IMR-90 (cell line): ENCODE measurements at regions not wholly inside any gene's neighbourhood (a gene's known extent, or its start where the extent isn't known, plus 50 kb on each side); places are given as distances from the start of the nearest gene placed in this dataset.

Experiments used
- ATAC-seq: fragments of 200-7000 bp; cut with Tn5 transposase; 2 replicates; pipeline ENCODE4 v1.9.1; 2020; ENCODE audit warnings: low read depth, mild to moderate bottlenecking, moderate library complexity
- BruUV-seq: library from RNA; stranded (reverse); fragments of 400-500 nt; replicated peaks from 2 replicates; lab custom pipeline; 2021; lab: Mats Ljungman, UMichigan
- CTCF ChIA-PET: fragments of 300-600 bp; formaldehyde crosslinking; extraction: SDS; loops from one replicate; lab custom pipeline; 2021; ENCODE audit warnings: antibody characterized with exemption; lab: Yijun Ruan, JAX
- POLR2A ChIA-PET: fragments of 300-600 bp; sonication (Branson Sonifier 250); formaldehyde crosslinking; loops from one replicate; lab custom pipeline; 2022; ENCODE audit warnings: antibody characterized with exemption; ENCODE audit not compliant: unreplicated experiment; lab: Charles Lee
- DNase-seq: peaks from one replicate; pipeline ENCODE4 v3.0.0; 2013
- H2AFZ ChIP-seq: replicated peaks from 2 replicates; pipeline ENCODE3; 2013; ENCODE audit warnings: low read length, mild to moderate bottlenecking; ENCODE audit not compliant: poor library complexity
- H2AK5ac ChIP-seq: 2 replicates; pipeline ENCODE4 v1.6.1; 2013; ENCODE audit warnings: low read depth, low read length, inconsistent platforms
- H2AK9ac ChIP-seq: replicated peaks from 2 replicates; pipeline ENCODE3; 2013; ENCODE audit warnings: mild to moderate bottlenecking, low read depth, low read length, moderate library complexity; ENCODE audit not compliant: poor library complexity
- H2BK120ac ChIP-seq: 2 replicates; pipeline ENCODE4 v1.6.1; 2013; ENCODE audit warnings: low read depth, low read length, inconsistent platforms
- H2BK15ac ChIP-seq: 3 replicates; pipeline ENCODE4 v1.6.1; 2013; ENCODE audit warnings: low read depth, low read length, inconsistent platforms
- H2BK20ac ChIP-seq: 2 replicates; pipeline ENCODE4 v1.6.1; 2013; ENCODE audit warnings: low read depth, mild to moderate bottlenecking, inconsistent platforms, low read length, moderate library complexity
- H2BK5ac ChIP-seq: 2 replicates; pipeline ENCODE4 v1.6.1; 2013; ENCODE audit warnings: mild to moderate bottlenecking, low read depth, low read length, inconsistent platforms; ENCODE audit not compliant: poor library complexity, severe bottlenecking
- H3K14ac ChIP-seq: replicated peaks from 2 replicates; pipeline ENCODE4 v1.6.1; 2013; ENCODE audit warnings: low read depth, low read length, inconsistent platforms
- H3K18ac ChIP-seq: 2 replicates; pipeline ENCODE4 v1.6.1; 2013; ENCODE audit warnings: low read depth, low read length, control low read depth
- H3K23ac ChIP-seq: 2 replicates; pipeline ENCODE4 v1.6.1; 2013; ENCODE audit warnings: low read depth, low read length, inconsistent platforms
- H3K27ac ChIP-seq: 2 replicates; pipeline ENCODE4 v1.5.1; 2013; ENCODE audit warnings: mild to moderate bottlenecking, control low read depth, low read length; ENCODE audit not compliant: insufficient read depth
- H3K27me3 ChIP-seq: 2 replicates; pipeline ENCODE4 v1.6.1; 2013; ENCODE audit warnings: low read length; ENCODE audit not compliant: control insufficient read depth, insufficient read depth
- H3K36me3 ChIP-seq: 2 replicates; pipeline ENCODE4 v1.6.1; 2013; ENCODE audit warnings: low read length, mixed read lengths; ENCODE audit not compliant: control insufficient read depth, insufficient read depth
- H3K4ac ChIP-seq: 2 replicates; pipeline ENCODE4 v1.6.1; 2013; ENCODE audit warnings: low read depth, low read length, inconsistent platforms
- H3K4me1 ChIP-seq: 2 replicates; pipeline ENCODE4 v1.6.1; 2013; ENCODE audit warnings: low read length, mixed read lengths; ENCODE audit not compliant: control insufficient read depth, insufficient read depth
- H3K4me2 ChIP-seq: 2 replicates; pipeline ENCODE4 v1.6.1; 2013; ENCODE audit warnings: low read depth, mild to moderate bottlenecking, control low read depth, low read length, moderate library complexity
- H3K4me3 ChIP-seq: 2 replicates; pipeline ENCODE4 v1.5.1; 2013; ENCODE audit warnings: low read depth, mild to moderate bottlenecking, control low read depth, low read length, moderate library complexity; ENCODE audit not compliant: insufficient read depth
- H3K56ac ChIP-seq: 2 replicates; pipeline ENCODE4 v1.6.1; 2013; ENCODE audit warnings: low read length, inconsistent platforms; ENCODE audit not compliant: insufficient read depth; ENCODE audit errors: extremely low read depth
- H3K79me1 ChIP-seq, 2 experiments: 2 replicates each; pipeline ENCODE4 v1.6.1; 2013; ENCODE audit warnings: low read length in 2 of 2, inconsistent platforms in 1 of 2, low read depth in 1 of 2
- H3K9ac ChIP-seq: 2 replicates; pipeline ENCODE4 v1.6.1; 2013; ENCODE audit warnings: low read depth, low read length, control low read depth
- H3K9me1 ChIP-seq: 2 replicates; pipeline ENCODE4 v1.6.1; 2013; ENCODE audit warnings: low read length, inconsistent platforms; ENCODE audit not compliant: insufficient read depth
- H3K9me3 ChIP-seq: 2 replicates; pipeline ENCODE4 v1.6.1; 2013; ENCODE audit warnings: low read length; ENCODE audit not compliant: control insufficient read depth, insufficient read depth
- H4K20me1 ChIP-seq: 2 replicates; pipeline ENCODE4 v1.6.1; 2013; ENCODE audit warnings: low read length, inconsistent platforms; ENCODE audit not compliant: insufficient read depth
- H4K5ac ChIP-seq: 2 replicates; pipeline ENCODE4 v1.6.1; 2013; ENCODE audit warnings: mild to moderate bottlenecking, low read depth, low read length, control low read depth
- H4K8ac ChIP-seq, 2 experiments: 2 replicates each; pipeline ENCODE4 v1.6.1; 2013; ENCODE audit warnings: low read depth in 2 of 2, low read length in 2 of 2, control low read depth in 1 of 2, inconsistent platforms in 1 of 2
- H4K91ac ChIP-seq: 2 replicates; pipeline ENCODE4 v1.6.1; 2013; ENCODE audit warnings: low read depth, low read length, inconsistent platforms; ENCODE audit not compliant: insufficient read depth
- BHLHE40 ChIP-seq: fragments of 150-350 bp; IDR thresholded peaks from 2 replicates; pipeline ENCODE4 v1.6.1; 2016; ENCODE audit warnings: mild to moderate bottlenecking, low read depth, low read length
- CEBPB ChIP-seq: IDR thresholded peaks from 2 replicates; pipeline ENCODE4 v1.6.1; 2012; ENCODE audit warnings: low read depth, low read length, improper control_type of control experiment
- CHD1 ChIP-seq: IDR thresholded peaks from 2 replicates; pipeline ENCODE4 v1.6.1; 2012; ENCODE audit warnings: low read depth, low read length, improper control_type of control experiment
- CTCF ChIP-seq: conservative IDR thresholded peaks from 2 replicates; pipeline ENCODE4 v1.5.1; 2012; ENCODE audit warnings: mild to moderate bottlenecking, low read depth, low read length, improper control_type of control experiment
- ELK1 ChIP-seq: fragments of 150-350 bp; IDR thresholded peaks from 2 replicates; pipeline ENCODE4 v1.6.1; 2016; ENCODE audit warnings: low read depth, mild to moderate bottlenecking, low read length, moderate library complexity, borderline replicate concordance
- FOS ChIP-seq: fragments of 150-350 bp; IDR thresholded peaks from 2 replicates; pipeline ENCODE4 v1.6.1; 2016; ENCODE audit warnings: low read depth, low read length
- MAFK ChIP-seq: IDR thresholded peaks from 2 replicates; pipeline ENCODE4 v1.6.1; 2012; ENCODE audit warnings: low read depth, low read length, improper control_type of control experiment
- MAZ ChIP-seq: IDR thresholded peaks from 2 replicates; pipeline ENCODE4 v1.6.1; 2012; ENCODE audit warnings: low read depth, mild to moderate bottlenecking, low read length, improper control_type of control experiment, moderate library complexity, borderline replicate concordance
- MXI1 ChIP-seq: IDR thresholded peaks from 2 replicates; pipeline ENCODE4 v1.6.1; 2012; ENCODE audit warnings: low read depth, mild to moderate bottlenecking, low read length, moderate library complexity, borderline replicate concordance
- NFE2L2 ChIP-seq: fragments of 150-350 bp; IDR thresholded peaks from 2 replicates; pipeline ENCODE4 v1.6.1; 2016; ENCODE audit warnings: low read depth, mild to moderate bottlenecking, low read length
- POLR2A ChIP-seq: IDR thresholded peaks from 2 replicates; pipeline ENCODE4 v1.6.1; 2012; ENCODE audit warnings: mild to moderate bottlenecking, low read depth, low read length
- RAD21 ChIP-seq: IDR thresholded peaks from 2 replicates; pipeline ENCODE4 v1.6.1; 2012; ENCODE audit warnings: low read length, improper control_type of control experiment
- RCOR1 ChIP-seq: IDR thresholded peaks from 2 replicates; pipeline ENCODE4 v1.6.1; 2012; ENCODE audit warnings: mild to moderate bottlenecking, low read length, improper control_type of control experiment; ENCODE audit not compliant: insufficient replicate concordance
- RFX5 ChIP-seq: IDR thresholded peaks from 2 replicates; pipeline ENCODE4 v1.8.0; 2012; ENCODE audit warnings: low read depth, mild to moderate bottlenecking, low read length, moderate library complexity
- SMC3 ChIP-seq: fragments of 150-350 bp; IDR thresholded peaks from 2 replicates; pipeline ENCODE4 v1.6.1; 2016; ENCODE audit warnings: low read depth, mild to moderate bottlenecking, antibody characterized with exemption, low read length, moderate library complexity
- USF2 ChIP-seq: fragments of 150-350 bp; IDR thresholded peaks from 2 replicates; pipeline ENCODE4 v1.6.1; 2017; ENCODE audit warnings: mild to moderate bottlenecking, antibody characterized with exemption, low read length, low read depth
- WGBS, 2 experiments: methylation state at CpG; one replicate each; pipeline versions ENCODE4 v1.1.5 to v1.1.7; 2013; ENCODE audit warnings: missing lambda C conversion rate in 2 of 2; ENCODE audit not compliant: insufficient read length in 1 of 2; ENCODE audit errors: extremely low coverage in 2 of 2; 5-methylcytosine and 5-hydroxymethylcytosine counted together
- dilution Hi-C: fragments of 300-500 bp; cut with HindIII; formaldehyde crosslinking; loops from one replicate; pipeline ENCODE4 v1.14.3; 2018; ENCODE audit warnings: low sequenced_read_pairs; ENCODE audit not compliant: unreplicated experiment
- in situ Hi-C: fragments of 300-500 bp; cut with MboI; formaldehyde crosslinking; loops from 3 replicates; pipeline ENCODE4 v1.14.3; 2019; ENCODE audit warnings: low sequenced_read_pairs, inconsistent platforms, mixed read lengths
- intact Hi-C: fragments of 100-400 bp; cut with micrococcal nuclease; formaldehyde crosslinking; loops from 2 replicates; pipeline ENCODE4 v1.10.0; 2022

- no peak overlapping the region for H2BK120ac ChIP-seq
- no peak overlapping the region for H3K14ac ChIP-seq
- H4K91ac ChIP-seq = no peak overlapping the region
- H3K56ac ChIP-seq = no peak overlapping the region
- no peak overlapping the region for H3K4me3 ChIP-seq
- no peak overlapping the region for H3K23ac ChIP-seq
- DNase-seq (no peak), ATAC-seq (no peak)
- H4K8ac ChIP-seq = no peak overlapping the region
- ChIA-PET CTCF (no interaction called here), POLR2A (no interaction called here)
- H3K4me1 ChIP-seq = no peaks in the 10 kb centered on the region
- no peak overlapping the region for H2BK15ac ChIP-seq
- no peak overlapping the region for H2AFZ ChIP-seq
- no peaks in the 10 kb centered on the region for H3K79me1 ChIP-seq
- WGBS, 2 experiments = no CpG with 5 or more reads among the region's 2 CpGs
- H3K9ac ChIP-seq = no peak overlapping the region
- no peak overlapping the region for H3K4ac ChIP-seq
- H2BK5ac ChIP-seq = no peak overlapping the region
- H2AK9ac ChIP-seq = no peak overlapping the region
- intact Hi-C loops = no loop called here
- H2BK20ac ChIP-seq = no peak overlapping the region
- H3K27me3 ChIP-seq = no peaks in the 10 kb centered on the region
- dilution Hi-C loops = no loop called here
- TF ChIP-seq NFE2L2 (no peak), MAFK (no peak), RCOR1 (no peak), POLR2A (no peak), CHD1 (no peak), MXI1 (no peak), RAD21 (no peak), SMC3 (no peak), CEBPB (no peak), ELK1 (no peak), RFX5 (no peak), FOS (no peak), MAZ (no peak), BHLHE40 (no peak), USF2 (no peak), CTCF (no peak)
- no peak overlapping the region for H4K5ac ChIP-seq
- H3K27ac ChIP-seq = no peak overlapping the region
- no peak overlapping the region for H3K18ac ChIP-seq
- in situ Hi-C loops = no loop called here
- H4K20me1 ChIP-seq = no peaks in the 10 kb centered on the region
- peaks cover 2% of the 10 kb centered on the region; the same call in 1 of the 2 replicates for H3K9me3 ChIP-seq
- no peaks in the 10 kb centered on the region for H3K9me1 ChIP-seq
- BruUV-seq = no TSS peak
- no peaks in the 10 kb centered on the region for H3K36me3 ChIP-seq
- H2AK5ac ChIP-seq = no peak overlapping the region
- no peak overlapping the region for H3K4me2 ChIP-seq
Measured at GRCh38 chr3:153880493-153880892, 240.7 kb upstream of the ARHGEF26 start.
